Neuronal stem cell (in vitro differentiated cells): ENCODE measurements at regions not wholly inside any gene's neighbourhood (a gene's known extent, or its start where the extent isn't known, plus 50 kb on each side); places are given as distances from the start of the nearest gene placed in this dataset.

Source experiments
- DNase-seq: peaks from one replicate; pipeline ENCODE4 v3.0.0-alpha.2; 2013; ENCODE audit warnings: low spot score
- H2AFZ ChIP-seq: one replicate; pipeline ENCODE4 v1.6.1; 2013; ENCODE audit warnings: mild to moderate bottlenecking, low read length, inconsistent platforms
- H2AK5ac ChIP-seq: 2 replicates; pipeline ENCODE4 v1.6.1; 2013; ENCODE audit warnings: low read depth, mild to moderate bottlenecking, inconsistent platforms, low read length, moderate library complexity, mixed read lengths
- H2BK120ac ChIP-seq: 2 replicates; pipeline ENCODE4 v1.6.1; 2013; ENCODE audit warnings: low read depth, mild to moderate bottlenecking, inconsistent platforms, low read length, moderate library complexity, mixed read lengths
- H2BK12ac ChIP-seq: one replicate; pipeline ENCODE4 v1.6.1; 2013; ENCODE audit warnings: low read length, inconsistent platforms
- H2BK15ac ChIP-seq: 2 replicates; pipeline ENCODE4 v1.6.1; 2013; ENCODE audit warnings: mild to moderate bottlenecking, low read length, inconsistent platforms, mixed read lengths
- H2BK5ac ChIP-seq: one replicate; pipeline ENCODE4 v1.6.1; 2013; ENCODE audit warnings: inconsistent platforms, mild to moderate bottlenecking, low read length, moderate library complexity
- H3K14ac ChIP-seq: one replicate; pipeline ENCODE4 v1.6.1; 2013; ENCODE audit warnings: low read length, inconsistent platforms
- H3K18ac ChIP-seq: 2 replicates; pipeline ENCODE4 v1.6.1; 2013; ENCODE audit warnings: low read length, inconsistent platforms
- H3K23ac ChIP-seq: 2 replicates; pipeline ENCODE4 v1.6.1; 2013; ENCODE audit warnings: low read depth, mild to moderate bottlenecking, mixed read lengths, low read length, inconsistent platforms; ENCODE audit not compliant: poor library complexity
- H3K27ac ChIP-seq: replicated peaks from 3 replicates; pipeline ENCODE4 v1.5.1; 2013; ENCODE audit warnings: low read length, inconsistent platforms
- H3K27me3 ChIP-seq, 3 experiments: 2 replicates each; pipeline ENCODE4 v1.6.1; 2013; ENCODE audit warnings: low read length in 3 of 3, mild to moderate bottlenecking in 2 of 3, inconsistent platforms in 1 of 3, low read depth in 1 of 3, mixed read lengths in 1 of 3, moderate library complexity in 1 of 3; ENCODE audit not compliant: control insufficient read depth in 3 of 3, insufficient read depth in 3 of 3
- H3K36me3 ChIP-seq, 2 donors: replicated peaks in 1 of 2; 2 replicates each; pipeline ENCODE4 v1.6.1; 2013; ENCODE audit warnings: low read length in 2 of 2; ENCODE audit not compliant: control insufficient read depth in 2 of 2, insufficient read depth in 2 of 2
- H3K4ac ChIP-seq: 2 replicates; pipeline ENCODE4 v1.6.1; 2013; ENCODE audit warnings: inconsistent platforms, mild to moderate bottlenecking, low read length, moderate library complexity
- H3K4me1 ChIP-seq, 2 donors: 1 replicate in 1 of 2; 2 replicates in 1 of 2; pipeline ENCODE4 v1.6.1; 2013; ENCODE audit warnings: low read length in 2 of 2, low read depth in 1 of 2; ENCODE audit not compliant: control insufficient read depth in 2 of 2, insufficient read depth in 1 of 2
- H3K4me2 ChIP-seq: one replicate; pipeline ENCODE4 v1.6.1; 2013; ENCODE audit warnings: mild to moderate bottlenecking, low read length, inconsistent platforms; ENCODE audit not compliant: insufficient read depth, poor library complexity, severe bottlenecking
- H3K4me3 ChIP-seq, 2 donors: 2 replicates each; pipeline ENCODE4 v1.5.1; 2013; ENCODE audit warnings: low read length in 2 of 2, mild to moderate bottlenecking in 2 of 2, inconsistent platforms in 1 of 2, moderate library complexity in 1 of 2
- H3K79me1 ChIP-seq: one replicate; pipeline ENCODE4 v1.6.1; 2013; ENCODE audit warnings: low read depth, mild to moderate bottlenecking, inconsistent platforms, low read length, moderate library complexity
- H3K9ac ChIP-seq: one replicate; pipeline ENCODE4 v1.6.1; 2013; ENCODE audit warnings: mild to moderate bottlenecking, low read depth, low read length, inconsistent platforms; ENCODE audit not compliant: poor library complexity
- H3K9me3 ChIP-seq, 2 donors: replicated peaks in 1 of 2; 2 replicates each; pipeline versions ENCODE3 to v1.6.1; 2013; ENCODE audit warnings: low read length in 2 of 2, mild to moderate bottlenecking in 2 of 2, inconsistent platforms in 1 of 2, low read depth in 1 of 2, mixed read lengths in 1 of 2, moderate library complexity in 1 of 2; ENCODE audit not compliant: control insufficient read depth in 2 of 2, insufficient read depth in 1 of 2
- H4K8ac ChIP-seq: one replicate; pipeline ENCODE4 v1.6.1; 2013; ENCODE audit warnings: low read depth, mild to moderate bottlenecking, inconsistent platforms, low read length, moderate library complexity
- H4K91ac ChIP-seq: one replicate; pipeline ENCODE4 v1.6.1; 2013; ENCODE audit warnings: low read length, low read depth, mild to moderate bottlenecking, inconsistent platforms; ENCODE audit not compliant: poor library complexity
- WGBS, 2 donors: extraction: QIAGEN DNeasy Blood & Tissue Kit; methylation state at CpG; one replicate each; pipeline ENCODE4 v1.1.7; 2013; ENCODE audit warnings: missing lambda C conversion rate in 2 of 2, mixed read lengths in 1 of 2; ENCODE audit not compliant: insufficient read length in 2 of 2, insufficient replicate concordance in 1 of 2; ENCODE audit errors: extremely low coverage in 2 of 2; 5-methylcytosine and 5-hydroxymethylcytosine counted together

GRCh38 chr17:33373273-33373672 is 80.2 kb upstream of the ASIC2 start:
- H3K27me3 ChIP-seq: no peaks in the 10 kb centered on the region
- no peak overlapping the region for H3K4me2 ChIP-seq
- no peak overlapping the region for H4K91ac ChIP-seq
- H4K8ac ChIP-seq: no peak overlapping the region
- no peak overlapping the region for H3K4me3 ChIP-seq
- H2AFZ ChIP-seq: no peak overlapping the region
- H3K9ac ChIP-seq: no peak overlapping the region
- peaks cover 0 to 3% of the 10 kb centered on the region in 2 donors for H3K4me1 ChIP-seq
- no peak overlapping the region for H2BK120ac ChIP-seq
- no peaks in the 10 kb centered on the region for H3K36me3 ChIP-seq
- no CpG with 5 or more reads among the region's 1 CpG for WGBS, 2 donors
- no peak overlapping the region for H2BK15ac ChIP-seq
- no peak for DNase-seq
- no peak overlapping the region for H2BK12ac ChIP-seq
- no peak overlapping the region for H3K27ac ChIP-seq
- no peak overlapping the region for H3K4ac ChIP-seq
- H2AK5ac ChIP-seq: no peak overlapping the region
- H3K23ac ChIP-seq: no peak overlapping the region
- H2BK5ac ChIP-seq: no peak overlapping the region
- no peak overlapping the region for H3K14ac ChIP-seq
- no peaks in the 10 kb centered on the region for H3K79me1 ChIP-seq
- H3K9me3 ChIP-seq: no peaks in the 10 kb centered on the region
- H3K18ac ChIP-seq: no peak overlapping the region

- H2AK5ac ChIP-seq: no peak overlapping the region
- no peak overlapping the region for H4K8ac ChIP-seq
- DNase-seq: no peak
- no peak overlapping the region for H2BK15ac ChIP-seq
- no peak overlapping the region for H2AFZ ChIP-seq
- H3K9ac ChIP-seq: no peak overlapping the region
- H4K91ac ChIP-seq: no peak overlapping the region
- no peak overlapping the region for H3K23ac ChIP-seq
- no peak overlapping the region for H3K14ac ChIP-seq
- H2BK5ac ChIP-seq: no peak overlapping the region
- no CpG with 5 or more reads among the region's 5 CpGs for WGBS, 2 donors
- no peaks in the 10 kb centered on the region for H3K36me3 ChIP-seq
- H3K4me2 ChIP-seq: no peak overlapping the region
- H2BK120ac ChIP-seq: no peak overlapping the region
- no peak overlapping the region for H3K4ac ChIP-seq
- H3K79me1 ChIP-seq: no peaks in the 10 kb centered on the region
- H3K18ac ChIP-seq: no peak overlapping the region
- H3K27ac ChIP-seq: no peak overlapping the region
- no peak overlapping the region for H3K4me3 ChIP-seq
- no peaks in the 10 kb centered on the region for H3K27me3 ChIP-seq
- no peak overlapping the region for H2BK12ac ChIP-seq
- peaks cover 0 to 3% of the 10 kb centered on the region in 2 donors for H3K4me1 ChIP-seq
- no peaks in the 10 kb centered on the region for H3K9me3 ChIP-seq
Observed at GRCh38 chr17:33375103-33375502, 82.0 kb upstream of the ASIC2 start.

- Histone ChIP-seq H2BK120ac (no peak overlapping the region), H3K23ac (no peak overlapping the region), H4K91ac (no peak overlapping the region), H3K9ac (no peak overlapping the region), H3K18ac (no peak overlapping the region), H4K8ac (no peak overlapping the region), H2BK12ac (no peak overlapping the region), H3K27me3 (no peaks in the 10 kb centered on the region), H3K4me3 (no peak overlapping the region), H3K79me1 (no peaks in the 10 kb centered on the region), H2BK15ac (no peak overlapping the region), H3K9me3 (no peaks in the 10 kb centered on the region), H3K14ac (no peak overlapping the region), H2BK5ac (no peak overlapping the region), H3K4me1 (no peaks in the 10 kb centered on the region), H2AK5ac (no peak overlapping the region), H3K27ac (no peak overlapping the region), H3K36me3 (no peaks in the 10 kb centered on the region), H3K4ac (no peak overlapping the region), H3K4me2 (no peak overlapping the region), H2AFZ (no peak overlapping the region)
- WGBS, 2 donors: no CpG with 5 or more reads among the region's 4 CpGs
- no peak for DNase-seq
Observed at GRCh38 chr17:33375783-33376182, 82.7 kb upstream of the ASIC2 start.

- no CpG with 5 or more reads among the region's 3 CpGs for WGBS, 2 donors
- DNase-seq: no peak
- no peak overlapping the region for H2BK120ac ChIP-seq
Observed at GRCh38 chr17:33377837-33378595, 84.9 kb upstream of the ASIC2 start.

More at GRCh38 chr17:33377837-33378595, 84.9 kb upstream of the ASIC2 start:
- Histone ChIP-seq H3K4ac (no peak overlapping the region), H3K36me3 (no peaks in the 10 kb centered on the region), H2BK5ac (no peak overlapping the region), H3K27ac (no peak overlapping the region), H4K8ac (no peak overlapping the region), H2AFZ (no peak overlapping the region), H3K9ac (no peak overlapping the region), H3K4me3 (no peak overlapping the region), H3K23ac (no peak overlapping the region), H3K9me3 (no peaks in the 10 kb centered on the region), H2AK5ac (no peak overlapping the region), H4K91ac (no peak overlapping the region), H3K4me2 (no peak overlapping the region), H3K79me1 (no peaks in the 10 kb centered on the region), H2BK12ac (no peak overlapping the region), H3K14ac (no peak overlapping the region), H3K18ac (no peak overlapping the region), H3K4me1 (no peaks in the 10 kb centered on the region), H2BK15ac (no peak overlapping the region), H3K27me3 (no peaks in the 10 kb centered on the region)
